Epidermal melanocyte (primary cell): ENCODE measurements at regions not wholly inside any gene's neighbourhood (a gene's known extent, or its start where the extent isn't known, plus 50 kb on each side); places are given as distances from the start of the nearest gene placed in this dataset.
A peak's percentile ranks its signal among the peaks of the same experiment; 100 is the strongest.

Source experiments
- DNase-seq: peaks from one replicate; pipeline ENCODE4 v3.0.0; 2011; ENCODE audit warnings: low spot score; ENCODE audit not compliant: insufficient read length

DNA sequence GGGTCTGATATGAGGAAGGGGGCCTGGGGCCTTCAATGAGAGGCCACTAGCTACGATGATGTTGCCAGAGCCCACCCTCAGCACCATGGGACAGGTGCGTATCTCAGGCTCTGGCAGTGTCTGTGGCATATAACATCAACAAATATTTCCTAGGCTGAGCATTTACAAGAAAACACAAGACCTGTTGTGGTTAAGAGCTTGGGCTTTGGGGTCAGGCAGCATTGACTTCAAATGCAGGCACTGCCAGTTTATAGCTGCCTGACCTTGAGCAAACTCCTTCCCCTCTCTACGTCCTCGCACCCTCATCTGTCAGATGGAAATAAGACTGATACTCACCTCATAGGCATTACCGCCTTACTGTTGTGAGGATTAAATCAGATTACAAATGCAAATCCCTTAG lies 156.0 kb downstream of the KATNAL1 start:
- no peak for DNase-seq

DNA sequence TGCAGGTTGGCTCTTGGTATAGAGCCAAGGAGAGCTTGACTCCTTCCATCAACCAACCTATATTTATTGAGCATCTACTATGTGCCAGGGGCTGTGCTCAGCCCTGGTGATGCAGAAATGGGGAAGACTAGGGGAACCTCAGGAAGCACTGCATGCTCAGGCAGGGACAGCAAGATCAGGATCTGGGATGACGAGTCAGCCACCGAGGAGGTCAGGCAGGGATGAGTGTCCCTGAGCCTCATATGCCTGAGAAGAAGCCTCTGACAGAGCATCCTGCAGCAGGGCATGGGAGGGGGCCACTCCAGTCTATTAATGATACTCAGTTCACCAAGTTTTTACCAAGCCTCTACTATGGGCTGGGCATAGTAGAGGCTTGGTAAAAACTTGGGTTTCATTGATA lies 158.1 kb downstream of the KATNAL1 start:
- no peak for DNase-seq

DNA sequence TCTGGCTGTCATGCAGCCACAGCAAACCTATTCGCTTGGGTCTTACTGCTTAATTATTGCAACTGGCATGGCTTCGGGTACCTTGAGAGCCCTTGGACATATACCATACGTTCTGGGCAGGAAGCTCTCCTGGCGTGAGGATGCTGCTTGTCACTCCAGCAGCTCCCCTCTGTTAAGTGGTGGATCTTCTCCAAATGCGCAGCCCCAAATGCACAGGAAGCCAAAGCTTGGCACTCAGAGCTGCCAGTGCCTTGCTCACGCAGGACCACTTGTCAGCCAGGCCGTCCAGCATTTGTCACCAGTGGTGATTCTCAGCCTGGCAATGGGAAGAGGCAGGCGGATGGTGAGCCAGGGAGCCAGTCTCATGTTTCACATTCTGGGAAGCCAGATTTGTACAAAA lies 158.6 kb downstream of the KATNAL1 start:
- DNase-seq: no peak

DNA sequence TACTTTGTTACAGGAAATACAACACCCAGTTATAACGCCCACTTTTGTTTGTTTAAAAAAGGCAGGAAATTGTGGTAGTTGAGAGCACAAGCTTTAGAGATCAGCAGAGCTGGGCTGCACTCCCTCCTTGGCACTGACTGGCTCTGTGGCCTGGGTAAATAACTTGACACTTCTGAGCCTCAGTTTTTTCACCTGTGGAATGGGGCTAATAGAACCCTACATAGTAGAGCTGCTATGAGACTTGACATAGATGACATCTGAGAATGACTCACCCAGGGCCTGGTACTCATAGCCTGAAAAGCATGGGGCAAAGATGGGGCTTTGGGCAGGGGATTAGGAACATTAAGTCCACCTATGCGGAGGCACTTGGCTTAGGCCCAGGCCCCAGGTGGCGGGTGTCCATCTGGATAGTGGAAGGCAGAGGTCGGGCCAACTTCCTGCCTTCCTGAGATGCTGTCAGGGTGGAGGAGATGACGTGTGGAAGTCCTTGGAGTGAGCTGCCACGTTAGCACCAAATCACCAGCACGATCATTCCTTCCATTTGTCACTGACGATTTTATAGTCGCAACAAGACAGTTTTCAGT lies 159.1 kb downstream of the KATNAL1 start:
- no peak for DNase-seq

DNA sequence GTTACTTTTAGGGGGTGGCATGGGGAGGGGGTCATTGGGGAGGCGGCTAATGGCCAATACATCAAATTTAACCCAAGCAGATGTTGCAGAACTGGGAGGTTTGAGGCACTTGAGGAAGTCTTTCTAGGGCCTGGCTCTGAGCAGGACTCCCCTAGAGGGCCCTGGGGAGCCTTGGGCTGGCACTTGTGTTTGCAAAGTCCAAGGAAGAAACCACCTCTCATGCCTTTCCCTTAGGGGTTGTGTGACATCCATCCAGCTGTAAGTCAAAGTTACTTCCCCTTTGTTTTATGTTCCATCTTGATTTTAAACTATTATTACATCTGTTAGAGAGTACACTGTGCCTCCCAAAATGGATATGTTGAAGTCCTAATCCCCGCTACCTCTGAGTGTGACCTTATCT lies 159.9 kb downstream of the KATNAL1 start:
- DNase-seq: no peak

- DNase-seq: no peak
Measured at GRCh38 chr13:30147015-30147414, 160.3 kb downstream of the KATNAL1 start.

GRCh38 chr13:30145709-30146367 lies 161.5 kb downstream of the KATNAL1 start:
- DNase-seq: no peak

DNA sequence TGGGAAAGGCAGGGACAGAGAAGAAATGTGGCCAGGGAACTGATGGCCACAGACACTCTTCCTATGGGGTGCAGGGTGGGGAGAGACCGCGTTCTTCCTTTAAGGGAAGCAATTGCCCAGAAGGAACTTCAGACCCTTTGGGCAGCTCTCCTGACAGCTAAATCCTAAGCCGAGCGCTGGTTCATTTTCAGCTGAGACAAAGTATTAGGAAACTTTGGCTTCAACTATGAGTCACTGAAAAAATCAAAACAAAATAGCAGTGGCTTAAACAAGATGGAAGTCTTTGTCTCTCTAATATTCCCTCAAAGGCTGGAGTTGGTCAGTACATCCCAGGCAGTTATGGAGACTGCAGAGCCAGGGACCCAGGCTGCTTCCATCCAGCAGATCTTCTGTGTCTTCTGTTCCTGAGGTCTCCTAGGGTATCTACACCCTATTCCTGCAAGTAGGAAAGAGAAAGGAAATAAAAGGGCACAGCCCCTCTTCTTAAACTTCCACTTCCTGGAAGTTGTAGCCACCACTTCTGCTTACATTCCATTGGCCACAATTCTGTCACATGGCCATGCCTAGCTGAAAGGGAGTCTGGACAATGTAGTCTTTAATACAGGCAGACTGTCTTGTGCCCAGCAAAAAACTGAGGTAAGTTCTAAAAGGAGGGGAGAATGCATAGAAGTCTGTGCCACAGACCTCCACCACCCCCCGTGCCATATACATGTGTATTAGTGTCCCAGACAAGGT lies 163.5 kb downstream of the KATNAL1 start:
- no peak for DNase-seq

GRCh38 chr13:30142486-30143211 lies 164.7 kb downstream of the KATNAL1 start:
- DNase-seq: peak; percentile 63

DNA sequence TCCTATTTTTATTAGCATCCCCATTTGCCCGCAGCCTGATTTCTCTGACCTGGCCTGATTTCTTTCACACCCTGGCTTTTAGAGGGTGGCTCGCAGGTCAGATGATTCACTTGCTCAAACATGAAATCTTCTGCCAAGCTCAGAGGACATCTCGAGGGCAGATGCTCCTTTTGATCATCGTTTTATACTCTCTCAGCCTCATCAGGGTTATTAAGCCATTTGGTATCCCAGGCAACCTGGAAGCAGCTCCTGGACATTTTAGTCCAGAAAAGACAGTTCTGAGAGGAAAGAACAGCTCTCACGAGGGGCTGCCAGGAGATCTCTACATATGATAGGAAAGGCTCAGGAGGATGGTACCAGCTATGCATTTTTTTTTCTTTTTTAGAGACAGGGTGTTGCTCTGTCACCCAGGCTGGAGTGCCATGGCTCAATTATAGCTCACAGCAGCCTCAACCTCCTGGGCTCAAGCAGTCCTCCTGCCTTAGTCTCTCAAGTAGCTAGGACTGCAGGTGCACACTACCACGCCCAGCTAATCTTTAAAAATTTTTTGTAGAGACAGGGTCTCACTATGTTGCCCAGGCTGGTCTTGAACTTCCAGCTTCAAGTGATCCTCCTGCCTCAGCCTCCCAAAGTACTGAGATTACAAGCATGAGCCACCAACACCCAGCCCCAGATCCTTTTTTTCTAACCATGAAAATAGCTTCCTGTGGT lies 165.4 kb downstream of the KATNAL1 start:
- no peak for DNase-seq

GRCh38 chr13:30140973-30141372 lies 166.4 kb downstream of the KATNAL1 start:
- no peak for DNase-seq

- DNase-seq: no peak
Measured at GRCh38 chr13:30138511-30138910, 168.8 kb downstream of the KATNAL1 start.

GRCh38 chr13:30135868-30136267 lies 171.5 kb downstream of the KATNAL1 start:
- no peak for DNase-seq

DNA sequence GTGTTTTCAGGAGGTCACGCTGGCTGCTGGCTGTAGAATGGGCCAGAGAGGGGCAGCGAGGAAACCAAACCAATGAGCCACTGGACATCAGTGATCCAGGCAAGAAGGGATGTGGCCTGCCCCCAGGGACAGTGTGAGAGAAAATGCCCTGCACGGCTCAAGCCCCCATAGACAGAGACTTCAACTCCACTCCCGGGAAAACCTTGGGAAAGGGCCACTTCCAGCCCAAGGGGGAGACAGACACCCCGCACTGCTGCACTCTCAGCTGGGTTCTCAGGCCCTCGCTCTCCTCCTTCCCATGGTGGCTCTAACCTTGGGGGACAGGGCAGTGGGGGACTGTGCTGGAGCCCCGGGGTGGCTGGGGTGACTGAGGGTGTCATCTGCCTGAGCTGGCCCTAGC lies 172.0 kb downstream of the KATNAL1 start:
- no peak for DNase-seq

- peak; percentile 29 for DNase-seq
Measured at GRCh38 chr13:30134578-30134977, 172.8 kb downstream of the KATNAL1 start.

DNA sequence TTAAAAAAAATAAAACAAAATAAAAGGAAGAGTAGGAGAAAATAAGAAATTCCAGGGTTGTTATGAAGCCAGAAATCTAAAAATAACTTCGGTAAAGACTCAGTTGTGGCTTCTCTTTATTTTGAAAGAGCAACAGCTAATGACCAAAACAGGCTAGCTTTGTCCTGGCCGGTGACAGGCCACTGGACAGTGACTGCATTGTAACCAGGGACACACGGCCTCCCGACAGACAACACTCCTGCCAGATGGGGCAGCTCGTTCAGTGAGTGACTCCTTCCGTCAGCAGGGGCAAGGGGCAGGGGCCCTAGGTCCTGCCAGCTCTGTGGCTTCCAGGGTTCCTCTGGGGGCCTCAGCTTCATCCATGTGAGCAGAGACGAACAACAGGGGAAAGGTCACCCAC lies 173.4 kb downstream of the KATNAL1 start:
- no peak for DNase-seq

- no peak for DNase-seq
Measured at GRCh38 chr13:30133554-30133912, 173.8 kb downstream of the KATNAL1 start.

- DNase-seq: peak; percentile 90
Measured at GRCh38 chr13:30132623-30133553, 174.5 kb downstream of the KATNAL1 start.

DNA sequence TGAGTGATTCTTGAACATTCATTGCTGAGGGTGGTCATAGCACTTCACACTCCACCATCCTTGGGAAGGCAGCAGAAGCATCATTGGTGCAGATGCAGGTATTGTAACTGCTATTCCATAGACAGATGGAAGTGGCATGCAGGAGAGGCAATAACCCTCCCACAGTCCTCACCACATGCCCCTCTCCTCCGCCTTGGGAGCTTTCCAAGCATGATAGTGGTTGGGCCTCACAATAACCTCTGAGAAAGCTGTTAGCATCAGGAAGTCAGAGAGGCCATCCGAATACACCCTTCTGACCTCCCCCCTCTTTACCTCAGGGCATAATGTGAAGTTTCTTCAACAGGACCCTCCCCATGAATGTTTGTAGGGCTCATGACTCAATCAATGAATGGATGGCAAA lies 177.9 kb downstream of the KATNAL1 start:
- DNase-seq: no peak

DNA sequence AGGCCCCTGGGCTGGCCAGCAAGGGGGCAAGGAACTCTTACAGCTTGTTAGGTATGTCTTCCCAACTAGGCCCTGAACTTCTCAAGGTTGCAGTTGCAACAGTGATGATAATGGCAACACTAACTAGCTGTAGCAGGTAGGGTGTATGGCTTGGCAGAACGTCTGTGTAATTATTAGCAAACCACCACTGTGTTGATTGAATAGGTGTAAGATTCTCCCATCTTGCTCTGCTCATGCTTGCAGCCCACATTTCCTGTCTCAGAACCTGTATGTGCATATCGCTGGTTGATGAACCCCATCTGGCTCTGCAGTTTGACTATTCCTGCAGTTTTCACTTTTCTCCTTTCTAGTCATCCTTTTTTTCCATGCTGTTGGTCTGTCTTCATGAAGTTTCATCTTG lies 178.8 kb downstream of the KATNAL1 start:
- no peak for DNase-seq
